GM21423 (cell line): ENCODE measurements at regions not wholly inside any gene's neighbourhood (a gene's known extent, or its start where the extent isn't known, plus 50 kb on each side); places are given as distances from the start of the nearest gene placed in this dataset.
"Not testable (repeated sequence)": the region's sequence is repeated elsewhere in the genome, so short reads cannot be mapped to it uniquely, and the experiment has no call there.

Experiments
- ATAC-seq: cut with Tn5 transposase; IDR thresholded peaks from one replicate; pipeline ENCODE4 v1.9.1; 2021; ENCODE audit warnings: mild to moderate bottlenecking, moderate library complexity; ENCODE audit not compliant: unreplicated experiment

GRCh38 chr10:78231939-78232338 lies 198.3 kb downstream of the RPS24 start:
- no peak for ATAC-seq

GRCh38 chr10:78236416-78237015 lies 202.9 kb downstream of the RPS24 start:
- ATAC-seq = no peak

- ATAC-seq = not testable (repeated sequence)
Observed at GRCh38 chr10:78237951-78238350, 204.3 kb downstream of the RPS24 start.

GRCh38 chr10:78247266-78247665 lies 213.6 kb downstream of the RPS24 start:
- no peak for ATAC-seq

- no peak for ATAC-seq
Observed at GRCh38 chr10:78247821-78248220, 214.2 kb downstream of the RPS24 start.

GRCh38 chr10:78248651-78249464 lies 215.2 kb downstream of the RPS24 start:
- no peak for ATAC-seq

- ATAC-seq = no peak
Observed at GRCh38 chr10:78249690-78250089, 216.0 kb downstream of the RPS24 start.

- ATAC-seq = no peak
Observed at GRCh38 chr10:78250313-78251015, 216.8 kb downstream of the RPS24 start.

GRCh38 chr10:78251016-78251385 lies 217.3 kb downstream of the RPS24 start:
- no peak for ATAC-seq

- ATAC-seq = no peak
Observed at GRCh38 chr10:78252286-78252685, 218.6 kb downstream of the RPS24 start.

- ATAC-seq = no peak
Observed at GRCh38 chr10:78253063-78253853, 219.6 kb downstream of the RPS24 start.

GRCh38 chr10:78254013-78254412 lies 220.3 kb downstream of the RPS24 start:
- no peak for ATAC-seq

GRCh38 chr10:78255214-78255613 lies 221.6 kb downstream of the RPS24 start:
- no peak for ATAC-seq

- ATAC-seq = no peak
Observed at GRCh38 chr10:78255796-78256638, 222.4 kb downstream of the RPS24 start.

- ATAC-seq = no peak
Observed at GRCh38 chr10:78258323-78259030, 224.8 kb downstream of the RPS24 start.

GRCh38 chr10:78259391-78259790 lies 225.7 kb downstream of the RPS24 start:
- no peak for ATAC-seq

- no peak for ATAC-seq
Observed at GRCh38 chr10:78260141-78260540, 226.5 kb downstream of the RPS24 start.

GRCh38 chr10:78260680-78261079 lies 227.0 kb downstream of the RPS24 start:
- no peak for ATAC-seq

GRCh38 chr10:78261291-78261690 lies 227.6 kb downstream of the RPS24 start:
- no peak for ATAC-seq

- no peak for ATAC-seq
Observed at GRCh38 chr10:78262860-78263259, 229.2 kb downstream of the RPS24 start.
